Stimulated activated naive CD8-positive, alpha-beta T cell treated with anti-CD3 and anti-CD28 coated beads, Interleukin-15, amount 100 ng/mL, for 72 hours (primary cell): ENCODE measurements at regions not wholly inside any gene's neighbourhood (a gene's known extent, or its start where the extent isn't known, plus 50 kb on each side); places are given as distances from the start of the nearest gene placed in this dataset.

Experiments
- ATAC-seq: fragments of 150-1000 bp; cut with Tn5 transposase; 2 replicates; pipeline ENCODE4 v1.10.0; 2021; ENCODE audit warnings: mild to moderate bottlenecking, moderate library complexity
- DNase-seq, 2 donors: peaks; one replicate each; pipeline ENCODE4 v3.0.0; 2021 to 2022
- H3K27ac Mint-ChIP-seq, 2 donors: one replicate each; pipeline ENCODE4 v1.8.0; 2022; ENCODE audit warnings: mild to moderate bottlenecking in 2 of 2, mixed read lengths in 2 of 2, moderate library complexity in 2 of 2
- H3K27me3 Mint-ChIP-seq: one replicate; pipeline ENCODE4 v1.8.0; 2022; ENCODE audit warnings: mixed read lengths
- H3K4me1 Mint-ChIP-seq: one replicate; pipeline ENCODE4 v1.8.0; 2022; ENCODE audit warnings: mild to moderate bottlenecking, mixed read lengths
- H3K4me3 Mint-ChIP-seq, 2 donors: one replicate each; pipeline ENCODE4 v1.8.0; 2022; ENCODE audit warnings: mild to moderate bottlenecking in 2 of 2, mixed read lengths in 2 of 2, moderate library complexity in 1 of 2
- H3K9me3 Mint-ChIP-seq, 2 donors: one replicate each; pipeline ENCODE4 v1.8.0; 2022; ENCODE audit warnings: mixed read lengths in 2 of 2

- H3K27me3 Mint-ChIP-seq, result peaks cover 8% of the 10 kb centered on the region
- H3K9me3 Mint-ChIP-seq, result peaks cover 4 to 48% of the 10 kb centered on the region in 2 donors
- H3K4me3 Mint-ChIP-seq, result no peak overlapping the region
- ATAC-seq (no peak), DNase-seq (no peak)
- H3K4me1 Mint-ChIP-seq, result no peaks in the 10 kb centered on the region
- H3K27ac Mint-ChIP-seq, result peak overlapping the region in 1 of 2 donors; percentile 48
These were observed 368.0 kb downstream of the ALG10 start for GRCh38 chr12:34390171-34390841.

GRCh38 chr12:34390846-34391700 is 368.8 kb downstream of the ALG10 start:
- H3K4me3 Mint-ChIP-seq, result no peak overlapping the region
- peaks cover 8% of the 10 kb centered on the region for H3K27me3 Mint-ChIP-seq
- H3K9me3 Mint-ChIP-seq, result peaks cover 4 to 47% of the 10 kb centered on the region in 2 donors
- DNase-seq (no peak), ATAC-seq (no peak)
- peak overlapping the region in 1 of 2 donors; percentile 48 for H3K27ac Mint-ChIP-seq
- H3K4me1 Mint-ChIP-seq, result no peaks in the 10 kb centered on the region

- Mint-ChIP-seq H3K4me3 (no peak overlapping the region), H3K9me3 (peaks cover 4 to 47% of the 10 kb centered on the region in 2 donors), H3K27me3 (peaks cover 8% of the 10 kb centered on the region), H3K27ac (no peak overlapping the region), H3K4me1 (no peaks in the 10 kb centered on the region)
- ATAC-seq, result no peak
- DNase-seq, result no peak
These were observed 369.7 kb downstream of the ALG10 start for GRCh38 chr12:34391771-34392581.

GRCh38 chr12:34392741-34393085 is 370.4 kb downstream of the ALG10 start:
- DNase-seq, result no peak
- H3K27ac Mint-ChIP-seq, result peak overlapping the region in 1 of 2 donors; percentile 34
- ATAC-seq, result no peak

GRCh38 chr12:34393086-34393820 is 371.0 kb downstream of the ALG10 start:
- H3K4me1 Mint-ChIP-seq, result no peaks in the 10 kb centered on the region
- ATAC-seq (no peak), DNase-seq (no peak)
- no peak overlapping the region for H3K27ac Mint-ChIP-seq
- peaks cover 8% of the 10 kb centered on the region for H3K27me3 Mint-ChIP-seq
- H3K9me3 Mint-ChIP-seq, result peaks cover 4 to 52% of the 10 kb centered on the region in 2 donors
- no peak overlapping the region for H3K4me3 Mint-ChIP-seq

More at GRCh38 chr12:34392741-34393085, 370.4 kb downstream of the ALG10 start:
- Mint-ChIP-seq H3K4me3 (no peak overlapping the region), H3K9me3 (peaks cover 4 to 50% of the 10 kb centered on the region in 2 donors), H3K4me1 (no peaks in the 10 kb centered on the region), H3K27me3 (peaks cover 8% of the 10 kb centered on the region)

- no peak overlapping the region for H3K4me3 Mint-ChIP-seq
- no peak for ATAC-seq
- no peak for DNase-seq
- H3K27ac Mint-ChIP-seq, result no peak overlapping the region
- H3K27me3 Mint-ChIP-seq, result peaks cover 8% of the 10 kb centered on the region
- H3K9me3 Mint-ChIP-seq, result peaks cover 4 to 54% of the 10 kb centered on the region in 2 donors
- no peaks in the 10 kb centered on the region for H3K4me1 Mint-ChIP-seq
These were observed 371.5 kb downstream of the ALG10 start for GRCh38 chr12:34393821-34394150.

- H3K4me1 Mint-ChIP-seq, result no peaks in the 10 kb centered on the region
- peak in 1 of 2 donors; percentile 6 for DNase-seq
- peaks cover 8% of the 10 kb centered on the region for H3K27me3 Mint-ChIP-seq
- H3K9me3 Mint-ChIP-seq, result peaks cover 4 to 58% of the 10 kb centered on the region in 2 donors
- no peak overlapping the region for H3K4me3 Mint-ChIP-seq
- no peak overlapping the region for H3K27ac Mint-ChIP-seq
- no peak for ATAC-seq
These were observed 372.1 kb downstream of the ALG10 start for GRCh38 chr12:34394211-34395055.

- ATAC-seq, result no peak
- DNase-seq, result peak in 1 of 2 donors; percentile 4
- Mint-ChIP-seq H3K4me3 (no peak overlapping the region), H3K27ac (no peak overlapping the region), H3K4me1 (no peaks in the 10 kb centered on the region), H3K27me3 (peaks cover 8% of the 10 kb centered on the region), H3K9me3 (peaks cover 5 to 60% of the 10 kb centered on the region in 2 donors)
These were observed 373.0 kb downstream of the ALG10 start for GRCh38 chr12:34395056-34396005.

GRCh38 chr12:34396006-34396860 is 373.9 kb downstream of the ALG10 start:
- peaks cover 13 to 60% of the 10 kb centered on the region in 2 donors for H3K9me3 Mint-ChIP-seq
- H3K27me3 Mint-ChIP-seq, result no peaks in the 10 kb centered on the region
- no peak overlapping the region for H3K4me3 Mint-ChIP-seq
- DNase-seq, result peak in 1 of 2 donors; percentile 1
- peak overlapping the region in 1 of 2 donors; percentile 67 for H3K27ac Mint-ChIP-seq
- no peaks in the 10 kb centered on the region for H3K4me1 Mint-ChIP-seq
- no peak for ATAC-seq

- H3K27ac Mint-ChIP-seq, result no peak overlapping the region
- DNase-seq (peak in 1 of 2 donors; percentile 4), ATAC-seq (no peak)
- H3K9me3 Mint-ChIP-seq, result peaks cover 13 to 66% of the 10 kb centered on the region in 2 donors
- no peak overlapping the region for H3K4me3 Mint-ChIP-seq
- H3K27me3 Mint-ChIP-seq, result no peaks in the 10 kb centered on the region
- H3K4me1 Mint-ChIP-seq, result no peaks in the 10 kb centered on the region
These were observed 374.7 kb downstream of the ALG10 start for GRCh38 chr12:34396861-34397590.

- no peak overlapping the region for H3K27ac Mint-ChIP-seq
- H3K4me1 Mint-ChIP-seq, result no peaks in the 10 kb centered on the region
- no peak overlapping the region for H3K4me3 Mint-ChIP-seq
- DNase-seq, result peak in 1 of 2 donors; percentile 2
- peaks cover 20 to 74% of the 10 kb centered on the region in 2 donors for H3K9me3 Mint-ChIP-seq
- H3K27me3 Mint-ChIP-seq, result no peaks in the 10 kb centered on the region
- ATAC-seq, result no peak
These were observed 375.5 kb downstream of the ALG10 start for GRCh38 chr12:34397591-34398365.

GRCh38 chr12:34398366-34398705 is 376.0 kb downstream of the ALG10 start:
- Mint-ChIP-seq H3K27ac (no peak overlapping the region), H3K4me1 (no peaks in the 10 kb centered on the region), H3K4me3 (no peak overlapping the region), H3K9me3 (peaks cover 23 to 79% of the 10 kb centered on the region in 2 donors), H3K27me3 (no peaks in the 10 kb centered on the region)
- ATAC-seq, result no peak
- peak in 1 of 2 donors; percentile 1 for DNase-seq
